ENCODE measurements at regions not wholly inside any gene's neighbourhood (a gene's known extent, or its start where the extent isn't known, plus 50 kb on each side); places are given as distances from the start of the nearest gene placed in this dataset.
A peak's percentile ranks its signal among the peaks of the same experiment; 100 is the strongest.
"Not testable (repeated sequence)": the region's sequence is repeated elsewhere in the genome, so short reads cannot be mapped to it uniquely, and the experiment has no call there.

GRCh38 chrX:18002791-18003190, 141.7 kb upstream of the RAI2 start:
- no peak for DNase-seq

- DNase-seq, result no peak
Observed at GRCh38 chrX:17994429-17994828, 133.3 kb upstream of the RAI2 start.

GRCh38 chrX:17993062-17993461, 132.0 kb upstream of the RAI2 start:
- DNase-seq, result no peak

GRCh38 chrX:17990532-17990931, 129.4 kb upstream of the RAI2 start:
- DNase-seq, result no peak

- DNase-seq, result no peak
Observed at GRCh38 chrX:17987783-17988182, 126.7 kb upstream of the RAI2 start.

GRCh38 chrX:17986977-17987376, 125.9 kb upstream of the RAI2 start:
- DNase-seq, result no peak

- no peak for DNase-seq
Observed at GRCh38 chrX:17986440-17986839, 125.3 kb upstream of the RAI2 start.

GRCh38 chrX:17984415-17984814, 123.3 kb upstream of the RAI2 start:
- no peak for DNase-seq

- DNase-seq, result no peak
Observed at GRCh38 chrX:17983389-17983788, 122.3 kb upstream of the RAI2 start.

GRCh38 chrX:17977696-17978095, 116.6 kb upstream of the RAI2 start:
- DNase-seq, result no peak

GRCh38 chrX:17976955-17977354, 115.9 kb upstream of the RAI2 start:
- DNase-seq, result no peak

- DNase-seq, result not testable (repeated sequence)
Observed at GRCh38 chrX:17975349-17975748, 114.3 kb upstream of the RAI2 start.

GRCh38 chrX:17968367-17968766, 107.3 kb upstream of the RAI2 start:
- DNase-seq, result no peak

- DNase-seq, result no peak
Observed at GRCh38 chrX:17967888-17968287, 106.8 kb upstream of the RAI2 start.

GRCh38 chrX:17964871-17965270, 103.8 kb upstream of the RAI2 start:
- no peak for DNase-seq

GRCh38 chrX:17960891-17961290, 99.8 kb upstream of the RAI2 start:
- DNase-seq, result no peak

GRCh38 chrX:17944833-17945497, 83.9 kb upstream of the RAI2 start:
- DNase-seq, result peak; percentile 29

- DNase-seq, result not testable (repeated sequence)
Observed at GRCh38 chrX:17941171-17941570, 80.1 kb upstream of the RAI2 start.

GRCh38 chrX:17939724-17940123, 78.6 kb upstream of the RAI2 start:
- no peak for DNase-seq

- DNase-seq, result no peak
Observed at GRCh38 chrX:17933856-17934255, 72.8 kb upstream of the RAI2 start.

GRCh38 chrX:17932781-17933180, 71.7 kb upstream of the RAI2 start:
- DNase-seq, result no peak

GRCh38 chrX:17931855-17932254, 70.8 kb upstream of the RAI2 start:
- no peak for DNase-seq

GRCh38 chrX:17930850-17931249, 69.8 kb upstream of the RAI2 start:
- no peak for DNase-seq

- DNase-seq, result peak; percentile 17
Observed at GRCh38 chrX:17923546-17923945, 62.4 kb upstream of the RAI2 start.

GRCh38 chrX:17922303-17922702, 61.2 kb upstream of the RAI2 start:
- no peak for DNase-seq

Measured in activated CD4-positive, alpha-beta T cell treated with anti-CD3 and anti-CD28 coated beads, Interleukin-2, amount 50 U/mL, for 16 hours (primary cell).